ENCODE measurements at regions not wholly inside any gene's neighbourhood (a gene's known extent, or its start where the extent isn't known, plus 50 kb on each side); places are given as distances from the start of the nearest gene placed in this dataset.

GRCh38 chr12:69007101-69007854 is 74.3 kb upstream of the CPM start:
- 0 out of 2 replicates have a peak, but pooled peaks have one; percentile 15 for TF ChIP-seq TEAD1 (CRISPR knock-in tag; IDR thresholded peaks at IDR 0.05)
- TF ChIP-seq, protein P1, sequence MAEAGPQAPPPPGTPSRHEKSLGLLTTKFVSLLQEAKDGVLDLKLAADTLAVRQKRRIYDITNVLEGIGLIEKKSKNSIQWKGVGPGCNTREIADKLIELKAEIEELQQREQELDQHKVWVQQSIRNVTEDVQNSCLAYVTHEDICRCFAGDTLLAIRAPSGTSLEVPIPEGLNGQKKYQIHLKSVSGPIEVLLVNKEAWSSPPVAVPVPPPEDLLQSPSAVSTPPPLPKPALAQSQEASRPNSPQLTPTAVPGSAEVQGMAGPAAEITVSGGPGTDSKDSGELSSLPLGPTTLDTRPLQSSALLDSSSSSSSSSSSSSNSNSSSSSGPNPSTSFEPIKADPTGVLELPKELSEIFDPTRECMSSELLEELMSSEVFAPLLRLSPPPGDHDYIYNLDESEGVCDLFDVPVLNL (CRISPR knock-in tag; IDR thresholded peaks at IDR 0.05; ENCODE audit: borderline replicate concordance, low read depth) = no peak
- TF ChIP-seq, protein P2, sequence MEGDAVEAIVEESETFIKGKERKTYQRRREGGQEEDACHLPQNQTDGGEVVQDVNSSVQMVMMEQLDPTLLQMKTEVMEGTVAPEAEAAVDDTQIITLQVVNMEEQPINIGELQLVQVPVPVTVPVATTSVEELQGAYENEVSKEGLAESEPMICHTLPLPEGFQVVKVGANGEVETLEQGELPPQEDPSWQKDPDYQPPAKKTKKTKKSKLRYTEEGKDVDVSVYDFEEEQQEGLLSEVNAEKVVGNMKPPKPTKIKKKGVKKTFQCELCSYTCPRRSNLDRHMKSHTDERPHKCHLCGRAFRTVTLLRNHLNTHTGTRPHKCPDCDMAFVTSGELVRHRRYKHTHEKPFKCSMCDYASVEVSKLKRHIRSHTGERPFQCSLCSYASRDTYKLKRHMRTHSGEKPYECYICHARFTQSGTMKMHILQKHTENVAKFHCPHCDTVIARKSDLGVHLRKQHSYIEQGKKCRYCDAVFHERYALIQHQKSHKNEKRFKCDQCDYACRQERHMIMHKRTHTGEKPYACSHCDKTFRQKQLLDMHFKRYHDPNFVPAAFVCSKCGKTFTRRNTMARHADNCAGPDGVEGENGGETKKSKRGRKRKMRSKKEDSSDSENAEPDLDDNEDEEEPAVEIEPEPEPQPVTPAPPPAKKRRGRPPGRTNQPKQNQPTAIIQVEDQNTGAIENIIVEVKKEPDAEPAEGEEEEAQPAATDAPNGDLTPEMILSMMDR (IDR thresholded peaks at IDR 0.05) = no peak
- TF ChIP-seq, protein P3, sequence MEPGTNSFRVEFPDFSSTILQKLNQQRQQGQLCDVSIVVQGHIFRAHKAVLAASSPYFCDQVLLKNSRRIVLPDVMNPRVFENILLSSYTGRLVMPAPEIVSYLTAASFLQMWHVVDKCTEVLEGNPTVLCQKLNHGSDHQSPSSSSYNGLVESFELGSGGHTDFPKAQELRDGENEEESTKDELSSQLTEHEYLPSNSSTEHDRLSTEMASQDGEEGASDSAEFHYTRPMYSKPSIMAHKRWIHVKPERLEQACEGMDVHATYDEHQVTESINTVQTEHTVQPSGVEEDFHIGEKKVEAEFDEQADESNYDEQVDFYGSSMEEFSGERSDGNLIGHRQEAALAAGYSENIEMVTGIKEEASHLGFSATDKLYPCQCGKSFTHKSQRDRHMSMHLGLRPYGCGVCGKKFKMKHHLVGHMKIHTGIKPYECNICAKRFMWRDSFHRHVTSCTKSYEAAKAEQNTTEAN (CRISPR knock-in tag; IDR thresholded peaks at IDR 0.05) = no peak
- TF ChIP-seq, protein P4, sequence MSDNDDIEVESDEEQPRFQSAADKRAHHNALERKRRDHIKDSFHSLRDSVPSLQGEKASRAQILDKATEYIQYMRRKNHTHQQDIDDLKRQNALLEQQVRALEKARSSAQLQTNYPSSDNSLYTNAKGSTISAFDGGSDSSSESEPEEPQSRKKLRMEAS (CRISPR knock-in tag; IDR thresholded peaks at IDR 0.05) = no peak
- TF ChIP-seq, protein P5, sequence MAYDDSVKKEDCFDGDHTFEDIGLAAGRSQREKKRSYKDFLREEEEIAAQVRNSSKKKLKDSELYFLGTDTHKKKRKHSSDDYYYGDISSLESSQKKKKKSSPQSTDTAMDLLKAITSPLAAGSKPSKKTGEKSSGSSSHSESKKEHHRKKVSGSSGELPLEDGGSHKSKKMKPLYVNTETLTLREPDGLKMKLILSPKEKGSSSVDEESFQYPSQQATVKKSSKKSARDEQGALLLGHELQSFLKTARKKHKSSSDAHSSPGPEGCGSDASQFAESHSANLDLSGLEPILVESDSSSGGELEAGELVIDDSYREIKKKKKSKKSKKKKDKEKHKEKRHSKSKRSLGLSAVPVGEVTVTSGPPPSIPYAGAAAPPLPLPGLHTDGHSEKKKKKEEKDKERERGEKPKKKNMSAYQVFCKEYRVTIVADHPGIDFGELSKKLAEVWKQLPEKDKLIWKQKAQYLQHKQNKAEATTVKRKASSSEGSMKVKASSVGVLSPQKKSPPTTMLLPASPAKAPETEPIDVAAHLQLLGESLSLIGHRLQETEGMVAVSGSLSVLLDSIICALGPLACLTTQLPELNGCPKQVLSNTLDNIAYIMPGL (CRISPR knock-in tag; IDR thresholded peaks at IDR 0.05) = no peak
- TF ChIP-seq USF1 (CRISPR knock-in tag; IDR thresholded peaks at IDR 0.05) = no peak
- no peak for TF ChIP-seq NR2C2 (CRISPR knock-in tag; IDR thresholded peaks at IDR 0.05)
